ENCODE measurements at regions not wholly inside any gene's neighbourhood (a gene's known extent, or its start where the extent isn't known, plus 50 kb on each side); places are given as distances from the start of the nearest gene placed in this dataset.

DNA sequence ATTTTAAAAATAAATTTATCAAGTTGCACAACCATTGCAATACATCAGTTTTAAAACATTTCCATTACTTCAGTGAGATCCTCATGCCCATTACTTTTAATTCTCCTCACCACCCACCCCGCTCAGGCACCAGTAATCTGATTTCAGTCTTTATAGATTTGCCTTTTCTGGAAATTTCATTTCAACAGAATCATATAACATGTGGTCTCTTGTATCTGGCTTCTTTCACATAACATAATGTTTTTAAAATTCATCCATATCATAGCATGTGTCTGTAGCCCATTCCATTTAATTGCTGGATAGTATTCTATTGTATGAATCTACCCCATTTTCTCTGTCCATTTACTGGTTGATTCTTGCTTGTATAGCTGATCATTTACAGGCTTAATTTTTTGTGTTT lies 110.3 kb upstream of the TMEM108 start:
- Mint-ChIP-seq H3K27me3 (no peaks in the 10 kb centered on the region), H3K4me3 (ENCODE audit: low read depth) (no peak overlapping the region), H3K27ac (no peak overlapping the region), H3K9me3 (ENCODE audit: low read depth) (no peaks in the 10 kb centered on the region), H3K36me3 (ENCODE audit: insufficient read depth) (no peaks in the 10 kb centered on the region), H3K4me1 (ENCODE audit: low read depth) (no peaks in the 10 kb centered on the region)
- TF ChIP-seq, protein P1, sequence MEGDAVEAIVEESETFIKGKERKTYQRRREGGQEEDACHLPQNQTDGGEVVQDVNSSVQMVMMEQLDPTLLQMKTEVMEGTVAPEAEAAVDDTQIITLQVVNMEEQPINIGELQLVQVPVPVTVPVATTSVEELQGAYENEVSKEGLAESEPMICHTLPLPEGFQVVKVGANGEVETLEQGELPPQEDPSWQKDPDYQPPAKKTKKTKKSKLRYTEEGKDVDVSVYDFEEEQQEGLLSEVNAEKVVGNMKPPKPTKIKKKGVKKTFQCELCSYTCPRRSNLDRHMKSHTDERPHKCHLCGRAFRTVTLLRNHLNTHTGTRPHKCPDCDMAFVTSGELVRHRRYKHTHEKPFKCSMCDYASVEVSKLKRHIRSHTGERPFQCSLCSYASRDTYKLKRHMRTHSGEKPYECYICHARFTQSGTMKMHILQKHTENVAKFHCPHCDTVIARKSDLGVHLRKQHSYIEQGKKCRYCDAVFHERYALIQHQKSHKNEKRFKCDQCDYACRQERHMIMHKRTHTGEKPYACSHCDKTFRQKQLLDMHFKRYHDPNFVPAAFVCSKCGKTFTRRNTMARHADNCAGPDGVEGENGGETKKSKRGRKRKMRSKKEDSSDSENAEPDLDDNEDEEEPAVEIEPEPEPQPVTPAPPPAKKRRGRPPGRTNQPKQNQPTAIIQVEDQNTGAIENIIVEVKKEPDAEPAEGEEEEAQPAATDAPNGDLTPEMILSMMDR (IDR thresholded peaks at IDR 0.05; ENCODE audit: unreplicated experiment) = no peak
- no peak for DNase-seq (ENCODE audit: low spot score, unreplicated experiment)

DNA sequence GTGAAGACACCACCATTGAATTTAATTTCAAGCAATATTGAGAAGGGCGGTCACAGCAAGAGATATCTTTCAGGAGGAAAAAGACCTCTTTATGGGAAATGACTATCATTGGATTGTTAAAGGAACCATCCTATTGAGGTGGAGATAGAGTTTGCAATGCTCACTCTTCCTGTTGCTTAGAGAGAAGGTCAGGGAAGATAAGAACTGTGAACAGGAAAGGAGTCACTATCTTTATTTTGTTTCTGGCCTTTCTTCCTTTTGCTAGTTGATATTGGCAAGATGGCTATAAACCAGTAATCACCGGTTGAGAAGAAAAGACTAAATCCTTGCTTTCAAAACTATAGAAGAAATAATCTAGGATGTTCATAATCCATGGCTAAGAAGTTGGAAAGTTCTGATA lies 112.1 kb upstream of the TMEM108 start:
- Mint-ChIP-seq H3K27me3 (peaks cover 3% of the 10 kb centered on the region), H3K4me3 (ENCODE audit: low read depth) (no peak overlapping the region), H3K9me3 (ENCODE audit: low read depth) (no peaks in the 10 kb centered on the region), H3K36me3 (ENCODE audit: insufficient read depth) (no peaks in the 10 kb centered on the region), H3K4me1 (ENCODE audit: low read depth) (no peaks in the 10 kb centered on the region), H3K27ac (no peak overlapping the region)
- TF ChIP-seq, protein P1 (IDR thresholded peaks at IDR 0.05; ENCODE audit: unreplicated experiment) = no peak
- DNase-seq (ENCODE audit: low spot score, unreplicated experiment) = no peak

DNA sequence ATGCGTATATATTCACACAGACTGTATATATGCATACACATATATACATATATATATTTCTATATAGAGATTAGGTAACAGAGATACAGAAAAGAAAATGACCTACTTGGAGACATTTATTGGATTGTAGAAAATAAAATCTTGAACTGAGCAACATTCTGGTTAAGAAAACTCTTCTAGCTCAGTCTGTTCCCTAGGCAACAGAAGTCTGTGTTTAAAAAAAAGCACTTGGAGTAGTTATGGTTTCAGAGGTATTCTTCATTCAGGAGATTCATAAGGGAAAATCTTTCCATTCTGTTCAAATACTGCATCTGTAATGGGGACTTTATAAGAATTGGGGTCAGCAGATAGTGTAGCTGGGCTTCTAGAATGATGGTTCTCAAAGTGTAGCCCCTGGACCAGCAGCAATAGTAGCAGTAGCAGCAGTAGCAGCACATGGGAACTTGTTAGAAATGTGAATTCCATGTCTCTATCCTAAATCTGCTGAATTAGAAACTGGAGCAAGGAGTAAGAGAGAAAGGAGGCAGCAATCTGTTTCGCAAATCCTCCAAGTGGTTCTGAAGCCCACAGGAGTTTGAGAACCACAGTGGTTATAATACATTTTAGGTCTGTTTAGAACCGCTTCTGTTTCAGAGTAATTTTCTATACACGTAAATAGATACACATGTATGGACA lies 112.8 kb upstream of the TMEM108 start:
- peaks cover 3% of the 10 kb centered on the region for H3K27me3 Mint-ChIP-seq
- no peaks in the 10 kb centered on the region for H3K9me3 Mint-ChIP-seq (ENCODE audit: low read depth)
- no peaks in the 10 kb centered on the region for H3K36me3 Mint-ChIP-seq (ENCODE audit: insufficient read depth)
- TF ChIP-seq, protein P1 (IDR thresholded peaks at IDR 0.05; ENCODE audit: unreplicated experiment) = no peak
- H3K27ac Mint-ChIP-seq = no peak overlapping the region
- H3K4me1 Mint-ChIP-seq (ENCODE audit: low read depth) = no peaks in the 10 kb centered on the region
- no peak for DNase-seq (ENCODE audit: low spot score, unreplicated experiment)
- H3K4me3 Mint-ChIP-seq (ENCODE audit: low read depth) = no peak overlapping the region

- Mint-ChIP-seq H3K4me1 (ENCODE audit: low read depth) (no peaks in the 10 kb centered on the region), H3K9me3 (ENCODE audit: low read depth) (peaks cover 3% of the 10 kb centered on the region), H3K36me3 (ENCODE audit: insufficient read depth) (no peaks in the 10 kb centered on the region)
These were observed 122.1 kb upstream of the TMEM108 start for GRCh38 chr3:132916096-132916495.

GRCh38 chr3:132912416-132912753 lies 125.8 kb upstream of the TMEM108 start:
- peaks cover 3% of the 10 kb centered on the region for H3K9me3 Mint-ChIP-seq (ENCODE audit: low read depth)
- no peak overlapping the region for H3K27ac Mint-ChIP-seq
- H3K4me3 Mint-ChIP-seq (ENCODE audit: low read depth) = no peak overlapping the region
- no peak for DNase-seq (ENCODE audit: low spot score, unreplicated experiment)
- no peaks in the 10 kb centered on the region for H3K4me1 Mint-ChIP-seq (ENCODE audit: low read depth)
- peaks cover 4% of the 10 kb centered on the region for H3K27me3 Mint-ChIP-seq
- TF ChIP-seq, protein P1 (IDR thresholded peaks at IDR 0.05; ENCODE audit: unreplicated experiment) = no peak
- H3K36me3 Mint-ChIP-seq (ENCODE audit: insufficient read depth) = no peaks in the 10 kb centered on the region

More at GRCh38 chr3:132916096-132916495, 122.1 kb upstream of the TMEM108 start:
- peaks cover 4% of the 10 kb centered on the region for H3K27me3 Mint-ChIP-seq
- DNase-seq (ENCODE audit: low spot score, unreplicated experiment) = no peak
- TF ChIP-seq, protein P1 (IDR thresholded peaks at IDR 0.05; ENCODE audit: unreplicated experiment) = no peak
- no peak overlapping the region for H3K27ac Mint-ChIP-seq
- no peak overlapping the region for H3K4me3 Mint-ChIP-seq (ENCODE audit: low read depth)

Measured in progenitor cell of endocrine pancreas (in vitro differentiated cells).